Endothelial cell (in vitro differentiated cells): ENCODE measurements at regions not wholly inside any gene's neighbourhood (a gene's known extent, or its start where the extent isn't known, plus 50 kb on each side); places are given as distances from the start of the nearest gene placed in this dataset.

ENCODE experiments used
- DNase-seq: peaks from one replicate; pipeline ENCODE4 v3.0.0; 2021; ENCODE audit warnings: low spot score
- H3K27ac Mint-ChIP-seq: one replicate; pipeline ENCODE4 v1.8.0; 2021; ENCODE audit warnings: mixed read lengths, inconsistent platforms; ENCODE audit not compliant: unreplicated experiment
- H3K27me3 Mint-ChIP-seq: one replicate; pipeline ENCODE4 v1.8.0; 2021; ENCODE audit warnings: mild to moderate bottlenecking, moderate library complexity, mixed read lengths, inconsistent platforms; ENCODE audit not compliant: unreplicated experiment
- H3K36me3 Mint-ChIP-seq: one replicate; pipeline ENCODE4 v1.8.0; 2021; ENCODE audit warnings: mild to moderate bottlenecking, low read depth, mixed read lengths, inconsistent platforms; ENCODE audit not compliant: unreplicated experiment
- H3K4me1 Mint-ChIP-seq: one replicate; pipeline ENCODE4 v1.8.0; 2021; ENCODE audit warnings: mild to moderate bottlenecking, mixed read lengths, inconsistent platforms; ENCODE audit not compliant: unreplicated experiment
- H3K4me3 Mint-ChIP-seq: one replicate; pipeline ENCODE4 v1.8.0; 2021; ENCODE audit warnings: mild to moderate bottlenecking, mixed read lengths, inconsistent platforms; ENCODE audit not compliant: unreplicated experiment
- H3K9me3 Mint-ChIP-seq: one replicate; pipeline ENCODE4 v1.8.0; 2021; ENCODE audit warnings: mixed read lengths, inconsistent platforms; ENCODE audit not compliant: unreplicated experiment
- TF ChIP-seq, protein P1 (sequence below): fragments of 200-600 bp; sonication (generic); IDR thresholded peaks from one replicate; pipeline ENCODE4 v1.5.0; 2021; ENCODE audit warnings: antibody characterized with exemption; ENCODE audit not compliant: unreplicated experiment

DNA sequence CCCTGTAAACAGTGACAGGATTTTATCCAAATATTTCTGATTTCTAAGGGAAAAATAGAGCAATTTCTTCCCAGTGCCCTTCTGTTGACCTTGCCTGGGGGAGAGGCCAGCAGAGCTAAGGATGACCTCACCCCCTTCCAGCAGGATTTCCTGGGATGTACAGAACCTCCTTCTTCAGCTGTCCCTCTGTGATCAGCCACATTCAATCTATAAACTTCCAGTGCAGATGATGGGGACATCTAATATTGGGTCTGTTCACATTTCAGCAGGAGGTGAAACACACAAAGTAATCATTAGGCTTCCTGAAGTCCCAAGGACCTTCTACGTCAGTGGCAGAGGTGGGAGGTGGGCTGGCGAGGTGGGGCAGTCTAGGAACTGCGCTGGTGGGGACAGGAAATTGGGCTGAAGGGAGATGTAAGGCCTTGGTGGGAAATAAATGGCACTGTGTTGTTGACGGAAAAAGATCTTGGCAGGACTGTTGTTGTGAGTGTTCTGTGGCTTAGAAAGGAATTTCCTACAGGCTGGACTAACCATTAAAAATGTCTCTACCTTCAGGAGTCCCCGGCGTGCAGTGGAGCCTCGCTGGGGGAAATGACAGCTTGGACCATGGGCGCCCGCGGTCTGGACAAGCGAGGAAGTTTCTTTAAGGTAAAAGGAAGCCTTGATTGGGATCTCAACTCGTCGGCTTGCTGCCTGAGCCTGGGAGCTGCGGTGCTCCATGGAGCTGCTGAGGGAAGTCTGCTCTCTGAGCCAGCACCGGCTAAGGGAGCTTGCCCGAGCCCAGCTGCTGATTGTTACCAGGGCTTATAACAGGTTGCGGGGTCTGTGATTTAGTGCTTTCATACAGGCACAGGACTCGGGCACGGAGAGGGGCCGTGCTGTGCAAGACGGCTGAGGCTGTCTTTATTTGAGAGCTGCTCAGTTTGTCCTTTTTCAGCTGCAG lies 127.9 kb upstream of the NAA20 start:
- Mint-ChIP-seq H3K4me1 (peaks cover 49% of the 10 kb centered on the region), H3K36me3 (peaks cover 30% of the 10 kb centered on the region), H3K4me3 (peak overlapping the region; percentile 79), H3K9me3 (no peaks in the 10 kb centered on the region), H3K27me3 (peaks cover 4% of the 10 kb centered on the region), H3K27ac (peak overlapping the region; percentile 92)
- peak; percentile 20 for DNase-seq
- TF ChIP-seq, protein P1, sequence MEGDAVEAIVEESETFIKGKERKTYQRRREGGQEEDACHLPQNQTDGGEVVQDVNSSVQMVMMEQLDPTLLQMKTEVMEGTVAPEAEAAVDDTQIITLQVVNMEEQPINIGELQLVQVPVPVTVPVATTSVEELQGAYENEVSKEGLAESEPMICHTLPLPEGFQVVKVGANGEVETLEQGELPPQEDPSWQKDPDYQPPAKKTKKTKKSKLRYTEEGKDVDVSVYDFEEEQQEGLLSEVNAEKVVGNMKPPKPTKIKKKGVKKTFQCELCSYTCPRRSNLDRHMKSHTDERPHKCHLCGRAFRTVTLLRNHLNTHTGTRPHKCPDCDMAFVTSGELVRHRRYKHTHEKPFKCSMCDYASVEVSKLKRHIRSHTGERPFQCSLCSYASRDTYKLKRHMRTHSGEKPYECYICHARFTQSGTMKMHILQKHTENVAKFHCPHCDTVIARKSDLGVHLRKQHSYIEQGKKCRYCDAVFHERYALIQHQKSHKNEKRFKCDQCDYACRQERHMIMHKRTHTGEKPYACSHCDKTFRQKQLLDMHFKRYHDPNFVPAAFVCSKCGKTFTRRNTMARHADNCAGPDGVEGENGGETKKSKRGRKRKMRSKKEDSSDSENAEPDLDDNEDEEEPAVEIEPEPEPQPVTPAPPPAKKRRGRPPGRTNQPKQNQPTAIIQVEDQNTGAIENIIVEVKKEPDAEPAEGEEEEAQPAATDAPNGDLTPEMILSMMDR = no peak

GRCh38 chr20:19890445-19891051 lies 126.6 kb upstream of the NAA20 start:
- H3K36me3 Mint-ChIP-seq = peaks cover 41% of the 10 kb centered on the region
- peaks cover 47% of the 10 kb centered on the region for H3K4me1 Mint-ChIP-seq
- H3K27ac Mint-ChIP-seq = no peak overlapping the region
- H3K9me3 Mint-ChIP-seq = no peaks in the 10 kb centered on the region
- TF ChIP-seq, protein P1 = no peak
- H3K4me3 Mint-ChIP-seq = peak overlapping the region; percentile 49
- no peak for DNase-seq
- H3K27me3 Mint-ChIP-seq = peaks cover 2% of the 10 kb centered on the region

GRCh38 chr20:19893356-19893755 lies 123.8 kb upstream of the NAA20 start:
- H3K36me3 Mint-ChIP-seq = peaks cover 54% of the 10 kb centered on the region
- no peaks in the 10 kb centered on the region for H3K9me3 Mint-ChIP-seq
- TF ChIP-seq, protein P1 = no peak
- no peaks in the 10 kb centered on the region for H3K27me3 Mint-ChIP-seq
- H3K4me1 Mint-ChIP-seq = peaks cover 34% of the 10 kb centered on the region
- H3K27ac Mint-ChIP-seq = no peak overlapping the region
- H3K4me3 Mint-ChIP-seq = no peak overlapping the region
- no peak for DNase-seq

DNA sequence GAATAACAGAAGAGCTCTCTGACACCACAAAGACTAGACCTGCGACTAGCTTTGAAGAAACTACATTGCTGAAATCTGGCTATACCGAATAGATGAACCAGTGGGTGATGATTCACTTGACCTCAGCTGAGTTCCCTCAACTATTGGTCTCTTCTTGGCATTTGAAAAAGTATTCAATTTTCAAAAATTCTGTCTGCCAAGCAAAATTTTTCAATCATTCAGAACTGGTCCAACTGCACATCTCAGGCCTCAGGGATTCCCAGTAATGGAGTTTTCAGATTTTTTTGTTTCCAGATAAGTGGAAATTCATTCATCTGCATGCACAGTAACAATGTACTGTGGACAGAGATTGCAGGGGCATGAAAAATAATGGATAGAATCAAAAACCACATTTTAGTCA lies 121.4 kb upstream of the NAA20 start:
- H3K36me3 Mint-ChIP-seq = peaks cover 57% of the 10 kb centered on the region
- H3K27ac Mint-ChIP-seq = no peak overlapping the region
- peaks cover 11% of the 10 kb centered on the region for H3K9me3 Mint-ChIP-seq
- DNase-seq = no peak
- H3K4me1 Mint-ChIP-seq = peaks cover 12% of the 10 kb centered on the region
- H3K4me3 Mint-ChIP-seq = no peak overlapping the region
- TF ChIP-seq, protein P1 = no peak
- H3K27me3 Mint-ChIP-seq = peaks cover 2% of the 10 kb centered on the region

DNA sequence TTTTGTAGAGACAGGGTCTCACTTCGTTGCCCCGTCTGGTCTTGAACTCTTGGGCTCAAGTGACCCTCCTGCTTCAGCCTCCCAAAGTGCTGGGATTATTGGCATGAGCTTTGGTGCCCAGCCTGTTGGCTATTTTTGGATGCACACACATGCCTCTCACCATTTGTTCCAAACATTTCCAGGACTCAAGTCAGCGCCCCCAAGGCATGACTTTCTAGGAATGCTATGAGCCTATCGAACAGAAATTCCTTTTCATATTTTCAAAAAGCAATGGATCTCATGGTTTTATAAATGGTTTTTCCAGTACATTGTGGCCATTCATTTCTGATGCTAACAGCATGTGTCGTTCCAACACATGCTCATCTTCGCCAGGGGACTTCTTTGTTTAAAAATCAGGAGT lies 119.3 kb upstream of the NAA20 start:
- Mint-ChIP-seq H3K36me3 (peaks cover 52% of the 10 kb centered on the region), H3K27me3 (peaks cover 2% of the 10 kb centered on the region), H3K9me3 (peaks cover 11% of the 10 kb centered on the region), H3K27ac (no peak overlapping the region), H3K4me1 (peaks cover 9% of the 10 kb centered on the region), H3K4me3 (peak overlapping the region; percentile 51)
- no peak for DNase-seq
- TF ChIP-seq, protein P1 = no peak
